ENCODE measurements at regions not wholly inside any gene's neighbourhood (a gene's known extent, or its start where the extent isn't known, plus 50 kb on each side); places are given as distances from the start of the nearest gene placed in this dataset.

DNA sequence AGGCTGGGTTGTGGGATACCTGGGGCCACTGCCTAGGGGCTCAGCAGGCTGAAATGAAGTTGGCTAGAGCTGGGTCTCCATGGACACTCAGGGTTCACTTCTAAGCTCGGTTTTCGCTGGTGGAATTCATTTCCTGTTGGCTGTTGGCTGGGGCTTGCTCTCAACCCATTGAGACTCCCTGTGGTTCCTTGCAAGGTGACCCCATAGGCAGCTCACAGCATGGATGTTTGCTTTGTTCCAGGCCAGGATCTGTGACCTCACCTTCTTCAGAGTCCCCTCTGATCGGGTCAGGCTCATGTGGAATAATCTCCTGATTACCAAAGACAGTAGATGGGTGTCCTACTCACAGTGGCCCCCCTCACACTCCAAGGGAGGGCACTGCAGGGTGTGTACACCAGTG, 229.3 kb downstream of the QKI start:
- TF ChIP-seq, protein P1, sequence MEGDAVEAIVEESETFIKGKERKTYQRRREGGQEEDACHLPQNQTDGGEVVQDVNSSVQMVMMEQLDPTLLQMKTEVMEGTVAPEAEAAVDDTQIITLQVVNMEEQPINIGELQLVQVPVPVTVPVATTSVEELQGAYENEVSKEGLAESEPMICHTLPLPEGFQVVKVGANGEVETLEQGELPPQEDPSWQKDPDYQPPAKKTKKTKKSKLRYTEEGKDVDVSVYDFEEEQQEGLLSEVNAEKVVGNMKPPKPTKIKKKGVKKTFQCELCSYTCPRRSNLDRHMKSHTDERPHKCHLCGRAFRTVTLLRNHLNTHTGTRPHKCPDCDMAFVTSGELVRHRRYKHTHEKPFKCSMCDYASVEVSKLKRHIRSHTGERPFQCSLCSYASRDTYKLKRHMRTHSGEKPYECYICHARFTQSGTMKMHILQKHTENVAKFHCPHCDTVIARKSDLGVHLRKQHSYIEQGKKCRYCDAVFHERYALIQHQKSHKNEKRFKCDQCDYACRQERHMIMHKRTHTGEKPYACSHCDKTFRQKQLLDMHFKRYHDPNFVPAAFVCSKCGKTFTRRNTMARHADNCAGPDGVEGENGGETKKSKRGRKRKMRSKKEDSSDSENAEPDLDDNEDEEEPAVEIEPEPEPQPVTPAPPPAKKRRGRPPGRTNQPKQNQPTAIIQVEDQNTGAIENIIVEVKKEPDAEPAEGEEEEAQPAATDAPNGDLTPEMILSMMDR (IDR thresholded peaks at IDR 0.05; ENCODE audit: borderline replicate concordance): no peak

GRCh38 chr6:163641706-163642105, 227.2 kb downstream of the QKI start:
- no peaks in the 10 kb centered on the region for H3K4me1 ChIP-seq
- H3K36me3 ChIP-seq: no peaks in the 10 kb centered on the region
- no peak for DNase-seq
- H3K27me3 ChIP-seq (ENCODE audit: low read depth): no peaks in the 10 kb centered on the region
- no peak overlapping the region for H3K27ac ChIP-seq (replicated peaks)
- H3K4me3 ChIP-seq: no peak overlapping the region
- TF ChIP-seq, protein P1 (IDR thresholded peaks at IDR 0.05; ENCODE audit: borderline replicate concordance): no peak
- no peaks in the 10 kb centered on the region for H3K9me3 ChIP-seq (replicated peaks)
- intact Hi-C loops (cut with micrococcal nuclease): no loop called here

More for the DNA sequence above, 229.3 kb downstream of the QKI start:
- H3K27me3 ChIP-seq (ENCODE audit: low read depth): no peaks in the 10 kb centered on the region
- no peaks in the 10 kb centered on the region for H3K36me3 ChIP-seq
- H3K27ac ChIP-seq (replicated peaks): no peak overlapping the region
- no peaks in the 10 kb centered on the region for H3K9me3 ChIP-seq (replicated peaks)
- no peak overlapping the region for H3K4me3 ChIP-seq
- intact Hi-C loops (cut with micrococcal nuclease): no loop called here
- peaks cover 3% of the 10 kb centered on the region for H3K4me1 ChIP-seq
- no peak for DNase-seq

- no peaks in the 10 kb centered on the region for H3K4me1 ChIP-seq
- no peaks in the 10 kb centered on the region for H3K36me3 ChIP-seq
- H3K4me3 ChIP-seq: no peak overlapping the region
- H3K27me3 ChIP-seq (ENCODE audit: low read depth): no peaks in the 10 kb centered on the region
- no peaks in the 10 kb centered on the region for H3K9me3 ChIP-seq (replicated peaks)
- intact Hi-C loops (cut with micrococcal nuclease): no loop called here
- H3K27ac ChIP-seq (replicated peaks): no peak overlapping the region
- DNase-seq: no peak
- TF ChIP-seq, protein P1 (IDR thresholded peaks at IDR 0.05; ENCODE audit: borderline replicate concordance): no peak
Observed at GRCh38 chr6:163640641-163641040, 226.1 kb downstream of the QKI start.

DNA sequence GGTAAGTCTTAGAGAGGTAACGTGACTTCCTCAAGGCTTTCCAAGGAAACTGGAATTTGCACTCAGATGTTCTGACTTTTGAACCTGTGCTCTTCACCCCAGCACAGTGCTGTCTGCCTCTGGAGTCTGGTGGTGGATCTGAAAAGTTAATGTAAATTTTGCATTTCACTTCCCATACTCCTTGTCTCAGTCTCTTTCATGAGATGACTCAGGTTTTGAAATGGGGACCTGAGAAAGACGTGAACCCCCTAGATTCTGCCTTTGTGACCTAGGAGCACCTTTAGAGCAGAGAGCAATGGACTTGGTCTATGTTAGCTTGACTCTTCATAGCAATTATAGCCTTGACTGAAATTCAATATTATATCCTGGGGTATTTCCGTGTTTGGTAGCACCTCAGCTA, 223.0 kb downstream of the QKI start:
- no peaks in the 10 kb centered on the region for H3K36me3 ChIP-seq
- H3K4me1 ChIP-seq: no peaks in the 10 kb centered on the region
- H3K27me3 ChIP-seq (ENCODE audit: low read depth): peaks cover 12% of the 10 kb centered on the region
- TF ChIP-seq, protein P1 (IDR thresholded peaks at IDR 0.05; ENCODE audit: borderline replicate concordance): no peak
- no peak for DNase-seq
- H3K9me3 ChIP-seq (replicated peaks): no peaks in the 10 kb centered on the region
- no peak overlapping the region for H3K4me3 ChIP-seq
- no peak overlapping the region for H3K27ac ChIP-seq (replicated peaks)
- intact Hi-C loops (cut with micrococcal nuclease): no loop called here

- Histone ChIP-seq H3K27ac (replicated peaks) (no peak overlapping the region), H3K4me1 (no peaks in the 10 kb centered on the region), H3K9me3 (replicated peaks) (no peaks in the 10 kb centered on the region), H3K27me3 (ENCODE audit: low read depth) (peaks cover 27% of the 10 kb centered on the region), H3K36me3 (no peaks in the 10 kb centered on the region), H3K4me3 (no peak overlapping the region)
- TF ChIP-seq, protein P1 (IDR thresholded peaks at IDR 0.05; ENCODE audit: borderline replicate concordance): no peak
- intact Hi-C loops (cut with micrococcal nuclease): no loop called here
- DNase-seq: no peak
Observed at GRCh38 chr6:163635731-163636364, 221.3 kb downstream of the QKI start.

Data from left ventricle myocardium inferior (tissue), 1 donor.